GM23338 (cell line): ENCODE measurements at regions not wholly inside any gene's neighbourhood (a gene's known extent, or its start where the extent isn't known, plus 50 kb on each side); places are given as distances from the start of the nearest gene placed in this dataset.

ENCODE experiments used
- ATAC-seq: fragments of 200-7000 bp; cut with Tn5 transposase; 3 replicates; pipeline ENCODE4 v1.9.1; 2020
- DNase-seq: peaks from one replicate; pipeline ENCODE4 v3.0.0-alpha.2; 2015; ENCODE audit warnings: low spot score
- H2AFZ ChIP-seq: fragments of 200-600 bp; sonication (generic); 2 replicates; pipeline ENCODE4 v1.8.0; 2016; ENCODE audit warnings: antibody characterized with exemption, mild to moderate bottlenecking, moderate library complexity
- H3F3A ChIP-seq: fragments of 200-600 bp; sonication (generic); replicated peaks from 2 replicates; pipeline ENCODE4 v1.8.0; 2017; ENCODE audit warnings: antibody characterized with exemption, mixed run types, low read depth
- H3K27ac ChIP-seq: fragments of 200-600 bp; sonication (generic); 2 replicates; pipeline ENCODE4 v1.6.1; 2016; ENCODE audit warnings: low read depth
- H3K27me3 ChIP-seq: fragments of 200-600 bp; sonication (generic); 2 replicates; pipeline ENCODE4 v1.8.0; 2016; ENCODE audit warnings: mild to moderate bottlenecking, mixed run types, moderate library complexity; ENCODE audit not compliant: insufficient read depth
- H3K36me3 ChIP-seq: fragments of 200-600 bp; sonication (generic); 2 replicates; pipeline ENCODE4 v1.8.0; 2016; ENCODE audit warnings: mild to moderate bottlenecking; ENCODE audit not compliant: insufficient read depth
- H3K4me1 ChIP-seq: fragments of 200-600 bp; sonication (generic); 2 replicates; pipeline ENCODE4 v1.8.0; 2016; ENCODE audit warnings: mild to moderate bottlenecking, moderate library complexity; ENCODE audit not compliant: insufficient read depth
- H3K4me2 ChIP-seq: fragments of 200-600 bp; sonication (generic); 2 replicates; pipeline ENCODE4 v1.7.1; 2017; ENCODE audit warnings: mixed run types
- H3K4me3 ChIP-seq: fragments of 200-600 bp; sonication (generic); 2 replicates; pipeline ENCODE4 v1.6.1; 2016; ENCODE audit warnings: mixed run types
- H3K79me2 ChIP-seq: fragments of 200-600 bp; sonication (generic); replicated peaks from 2 replicates; pipeline ENCODE4 v1.8.0; 2017; ENCODE audit warnings: mild to moderate bottlenecking; ENCODE audit not compliant: insufficient read depth
- H3K9me2 ChIP-seq: fragments of 200-600 bp; sonication (generic); 2 replicates; pipeline ENCODE4 v1.8.0; 2017; ENCODE audit not compliant: insufficient read depth
- H4K20me1 ChIP-seq: fragments of 200-600 bp; sonication (generic); replicated peaks from 2 replicates; pipeline ENCODE4 v1.8.0; 2017; ENCODE audit warnings: mild to moderate bottlenecking; ENCODE audit not compliant: insufficient read depth
- H3K27ac Mint-ChIP-seq: 2 replicates; pipeline ENCODE4 v1.8.0; 2020; ENCODE audit warnings: inconsistent platforms, mild to moderate bottlenecking, moderate library complexity, mixed read lengths
- H3K27me3 Mint-ChIP-seq: 3 replicates; pipeline ENCODE4 v1.8.0; 2022; ENCODE audit warnings: low read depth, mild to moderate bottlenecking, moderate library complexity, mixed read lengths, inconsistent platforms; ENCODE audit not compliant: insufficient read depth, poor library complexity
- H3K36me3 Mint-ChIP-seq: 3 replicates; pipeline ENCODE4 v1.8.0; 2021; ENCODE audit warnings: low read depth, mild to moderate bottlenecking, inconsistent platforms, moderate library complexity, mixed read lengths
- H3K4me1 Mint-ChIP-seq: 3 replicates; pipeline ENCODE4 v1.8.0; 2020; ENCODE audit warnings: mild to moderate bottlenecking, inconsistent platforms, mixed read lengths
- H3K4me3 Mint-ChIP-seq: 3 replicates; pipeline ENCODE4 v1.8.0; 2021; ENCODE audit warnings: moderate library complexity, mild to moderate bottlenecking, inconsistent platforms, mixed read lengths
- H3K9me3 Mint-ChIP-seq: 3 replicates; pipeline ENCODE4 v1.8.0; 2020; ENCODE audit warnings: moderate library complexity, mild to moderate bottlenecking, inconsistent platforms, mixed read lengths
- CTCF ChIP-seq, 2 experiments: fragments of 200-600 bp in 1 of 2; sonication (generic) in 1 of 2; conservative IDR thresholded peaks; 2 replicates each; pipeline versions ENCODE4 v1.5.1 to v1.6.1; 2016 to 2017; ENCODE audit warnings: antibody characterized with exemption in 2 of 2, low read depth in 2 of 2, mild to moderate bottlenecking in 2 of 2, moderate library complexity in 1 of 2
- ETS1 ChIP-seq: IDR thresholded peaks from 2 replicates; pipeline ENCODE4 v1.6.1; 2016; ENCODE audit warnings: antibody characterized with exemption
- EZH2 ChIP-seq: fragments of 200-600 bp; sonication (generic); IDR thresholded peaks from one replicate; pipeline ENCODE4 v1.8.0; 2017; ENCODE audit warnings: antibody characterized with exemption, mild to moderate bottlenecking, low read depth; ENCODE audit not compliant: unreplicated experiment
- EZH2phosphoT487 ChIP-seq: fragments of 200-600 bp; sonication (generic); IDR thresholded peaks from one replicate; pipeline ENCODE4 v1.8.1; 2018; ENCODE audit warnings: antibody characterized with exemption; ENCODE audit not compliant: unreplicated experiment
- JUNB ChIP-seq: IDR thresholded peaks from one replicate; pipeline ENCODE4 v1.6.1; 2016; ENCODE audit warnings: antibody characterized with exemption; ENCODE audit not compliant: unreplicated experiment
- NANOG ChIP-seq: IDR thresholded peaks from 2 replicates; pipeline ENCODE4 v1.6.1; 2016; ENCODE audit warnings: antibody characterized with exemption, borderline replicate concordance
- POLR2AphosphoS5 ChIP-seq: IDR thresholded peaks from 2 replicates; pipeline ENCODE4 v1.6.1; 2016; ENCODE audit warnings: antibody characterized with exemption, low read depth
- REST ChIP-seq: IDR thresholded peaks from one replicate; pipeline ENCODE4 v1.6.1; 2018; ENCODE audit warnings: antibody characterized with exemption; ENCODE audit not compliant: unreplicated experiment
- STAT1 ChIP-seq: IDR thresholded peaks from one replicate; pipeline ENCODE4 v1.6.1; 2016; ENCODE audit warnings: antibody characterized with exemption; ENCODE audit not compliant: unreplicated experiment
- ZNF114 ChIP-seq: fragments of 250-450 bp; sonication (Bioruptor Pico); IDR thresholded peaks from 2 replicates; pipeline ENCODE4 v1.5.0; 2020; ENCODE audit warnings: mild to moderate bottlenecking, moderate library complexity

- H3K4me1 Mint-ChIP-seq, result no peaks in the 10 kb centered on the region
- no peaks in the 10 kb centered on the region for H3K9me2 ChIP-seq
These were observed 410.6 kb downstream of the ZFHX3 start for GRCh38 chr16:72637306-72637705.

GRCh38 chr16:72635694-72636093 is 412.2 kb downstream of the ZFHX3 start:
- peaks cover 14% of the 10 kb centered on the region for H3K36me3 Mint-ChIP-seq
- Histone ChIP-seq H4K20me1 (no peaks in the 10 kb centered on the region), H3F3A (no peaks in the 10 kb centered on the region), H3K27ac (no peak overlapping the region), H3K9me2 (no peaks in the 10 kb centered on the region), H3K4me2 (no peak overlapping the region), H3K4me3 (no peak overlapping the region), H3K4me1 (no peaks in the 10 kb centered on the region), H3K36me3 (0 out of 2 replicates have a peak, but pooled peaks cover 6% of the 10 kb centered on the region), H2AFZ (no peak overlapping the region), H3K27me3 (no peaks in the 10 kb centered on the region), H3K79me2 (0 out of 2 replicates have a peak, but pooled peaks cover 4% of the 10 kb centered on the region)
- H3K27ac Mint-ChIP-seq, result no peak overlapping the region
- peaks cover 15% of the 10 kb centered on the region for H3K9me3 Mint-ChIP-seq
- no peak for TF ChIP-seq REST
- no peak for TF ChIP-seq EZH2
- TF ChIP-seq EZH2phosphoT487, result no peak
- no peak for TF ChIP-seq NANOG
- no peak for TF ChIP-seq POLR2AphosphoS5
- no peak for TF ChIP-seq ZNF114 (CRISPR knock-in tag)
- no peak for TF ChIP-seq STAT1
- no peak for TF ChIP-seq CTCF (conservative IDR thresholded peaks at IDR 0.05; ENCODE audit: low read depth in 2 of 2)
- no peak for TF ChIP-seq JUNB
- H3K4me3 Mint-ChIP-seq, result no peak overlapping the region
- H3K27me3 Mint-ChIP-seq, result peaks cover 5% of the 10 kb centered on the region
- no peak for DNase-seq
- ATAC-seq, result no peak
- no peaks in the 10 kb centered on the region for H3K4me1 Mint-ChIP-seq

More at GRCh38 chr16:72637306-72637705, 410.6 kb downstream of the ZFHX3 start:
- H3K4me1 ChIP-seq, result no peaks in the 10 kb centered on the region
- H3K4me3 ChIP-seq, result no peak overlapping the region
- H3K36me3 ChIP-seq, result 0 out of 2 replicates have a peak, but pooled peaks cover 6% of the 10 kb centered on the region
- Mint-ChIP-seq H3K27ac (no peak overlapping the region), H3K27me3 (peaks cover 5% of the 10 kb centered on the region), H3K4me3 (no peak overlapping the region), H3K9me3 (peaks cover 18% of the 10 kb centered on the region), H3K36me3 (peaks cover 14% of the 10 kb centered on the region)
- H3K27me3 ChIP-seq, result no peaks in the 10 kb centered on the region
- peaks cover 7% of the 10 kb centered on the region; the same call in 1 of the 2 replicates for H3K79me2 ChIP-seq
- no peak overlapping the region for H2AFZ ChIP-seq
- TF ChIP-seq CTCF (conservative IDR thresholded peaks at IDR 0.05; ENCODE audit: low read depth in 2 of 2), result no peak
- no peak for TF ChIP-seq ETS1
- no peak overlapping the region for H3K4me2 ChIP-seq
- DNase-seq, result no peak
- no peaks in the 10 kb centered on the region for H3F3A ChIP-seq
- H4K20me1 ChIP-seq, result no peaks in the 10 kb centered on the region
- no peak for ATAC-seq
- H3K27ac ChIP-seq, result no peak overlapping the region
